NCI-H1048 (cell line): ENCODE measurements at regions not wholly inside any gene's neighbourhood (a gene's known extent, or its start where the extent isn't known, plus 50 kb on each side); places are given as distances from the start of the nearest gene placed in this dataset.

Source experiments
- DNase-seq: peaks from one replicate; lab custom pipeline; 2025; lab: John Stamatoyannopoulos, UW

DNA sequence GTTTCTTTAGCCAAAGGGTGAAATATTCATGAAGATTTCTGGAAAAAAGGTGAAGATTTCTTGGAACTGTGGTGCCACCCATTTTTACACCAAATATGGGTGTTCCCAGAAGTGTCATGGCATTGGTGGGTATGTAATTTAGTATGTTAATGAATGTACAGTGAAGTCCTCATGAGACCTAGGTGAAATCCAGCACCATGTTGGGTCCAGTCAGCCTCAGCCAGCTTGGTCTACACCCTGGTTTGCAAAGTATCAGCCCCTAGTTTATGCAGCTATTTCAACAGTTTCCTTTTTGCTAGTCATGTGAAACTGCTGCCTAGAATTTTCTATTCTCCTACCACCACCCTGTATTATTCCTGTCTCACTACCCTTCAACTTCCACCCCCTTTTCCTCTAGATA is 63.1 kb upstream of the CXADR start:
- DNase-seq, result no peak

DNA sequence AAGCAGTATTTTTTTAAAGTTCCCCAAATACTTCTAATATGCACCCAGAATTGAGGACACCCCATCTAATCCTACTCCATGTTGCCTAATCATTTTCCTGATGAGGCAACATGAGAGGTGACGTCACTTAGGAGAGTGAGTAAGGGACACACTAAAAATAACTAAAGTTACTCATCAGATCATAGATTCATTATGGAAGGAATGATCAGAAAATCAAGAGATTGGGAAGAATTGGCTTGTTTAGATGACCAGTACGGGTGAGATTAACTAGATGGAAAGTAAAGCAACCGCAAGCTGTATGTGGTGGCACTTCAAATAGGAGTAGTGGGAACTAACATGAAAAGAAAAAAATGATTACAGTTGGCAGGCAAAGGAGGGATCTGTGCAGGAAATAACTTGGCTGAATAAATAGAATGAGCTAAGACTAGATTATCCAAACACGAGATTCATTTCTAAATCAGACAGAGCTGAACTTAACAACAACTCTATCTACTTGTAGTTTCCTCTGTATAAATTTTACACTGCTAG is 61.4 kb upstream of the CXADR start:
- no peak for DNase-seq

DNA sequence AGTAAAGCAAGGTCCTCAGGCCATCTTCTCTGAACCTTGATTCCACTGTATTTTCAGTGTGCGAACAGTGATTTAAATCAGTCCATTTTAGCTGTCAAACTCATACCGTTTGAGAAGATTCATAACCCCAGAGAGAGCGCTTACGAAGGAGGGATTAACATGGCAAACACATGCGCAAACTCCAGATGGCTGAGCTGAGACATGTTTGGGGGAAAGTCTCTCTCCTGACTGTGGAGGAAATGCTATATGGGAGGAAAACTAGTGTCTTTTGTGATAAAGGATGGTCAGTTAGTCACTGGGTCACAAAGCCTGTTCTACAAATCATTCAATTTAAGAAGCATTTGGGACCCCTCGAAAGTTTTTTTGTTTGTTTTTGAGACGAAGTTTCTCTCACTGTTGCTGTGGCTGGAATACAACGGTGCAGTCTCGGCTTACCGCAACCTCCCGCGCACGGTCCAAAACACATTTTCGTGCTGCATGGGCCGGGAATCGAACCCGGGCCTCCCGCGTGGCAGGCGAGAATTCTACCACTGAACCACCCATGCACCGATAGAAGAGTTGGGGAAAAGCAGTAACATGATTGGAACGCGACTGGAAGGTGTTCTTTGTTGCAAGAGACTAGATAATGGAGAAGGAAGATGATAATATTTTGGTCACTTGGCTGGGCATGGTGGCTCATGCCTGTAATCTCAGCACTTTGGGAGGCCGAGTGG is 58.4 kb upstream of the CXADR start:
- DNase-seq, result no peak

DNA sequence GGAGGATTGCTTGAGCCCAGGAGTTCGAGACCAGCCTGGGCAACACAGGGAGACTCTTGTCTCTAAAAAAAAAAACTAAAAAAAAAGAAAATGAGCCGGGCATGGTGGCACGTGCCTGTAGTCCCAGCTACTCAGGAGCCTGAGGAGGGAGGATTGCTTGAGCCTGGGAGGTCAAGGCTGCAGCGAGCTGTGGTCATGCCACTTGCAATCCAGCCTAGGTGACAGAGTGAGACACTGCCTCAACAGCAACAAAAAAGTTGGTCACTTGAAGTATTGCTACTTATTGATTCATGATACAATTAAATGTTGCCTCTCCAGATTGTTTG is 57.9 kb upstream of the CXADR start:
- DNase-seq, result no peak

DNA sequence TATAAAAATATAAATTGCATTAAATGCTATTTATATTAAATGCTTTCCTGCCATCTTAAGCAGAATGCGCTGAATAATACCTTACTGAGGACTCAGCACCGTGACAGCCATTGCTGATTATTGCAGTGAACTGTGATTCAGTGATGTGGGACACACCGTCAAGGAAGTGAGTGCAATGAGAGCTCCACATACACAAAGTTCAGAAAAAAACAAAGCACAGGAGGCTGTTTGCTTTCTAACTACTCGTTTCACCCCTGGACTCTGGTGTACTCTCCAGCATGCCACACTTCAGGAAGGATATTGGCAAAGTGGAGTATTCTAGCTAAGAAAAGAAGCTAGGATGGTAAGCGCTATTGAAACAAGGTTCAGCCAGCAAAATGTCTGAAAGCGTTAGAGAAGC is 57.4 kb upstream of the CXADR start:
- DNase-seq, result no peak

DNA sequence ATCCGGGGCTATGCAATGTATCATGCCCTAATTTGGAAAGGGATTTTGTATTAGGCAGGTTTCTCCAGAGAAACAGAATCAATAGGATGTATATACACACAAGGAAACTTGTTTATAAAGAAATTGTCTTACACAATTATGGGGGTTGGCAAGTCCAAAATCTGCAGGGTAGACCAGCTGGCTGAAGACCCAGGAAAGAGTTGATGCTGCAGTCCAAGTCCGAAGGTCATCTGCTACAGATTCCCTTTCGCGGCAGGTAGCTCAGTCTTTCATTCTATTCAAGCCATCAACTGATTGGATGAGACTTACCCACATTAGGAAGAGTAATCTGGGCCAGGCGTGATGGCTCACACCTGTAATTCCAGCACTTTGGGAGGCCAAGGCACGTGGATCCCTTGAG is 54.6 kb upstream of the CXADR start:
- DNase-seq, result no peak

DNA sequence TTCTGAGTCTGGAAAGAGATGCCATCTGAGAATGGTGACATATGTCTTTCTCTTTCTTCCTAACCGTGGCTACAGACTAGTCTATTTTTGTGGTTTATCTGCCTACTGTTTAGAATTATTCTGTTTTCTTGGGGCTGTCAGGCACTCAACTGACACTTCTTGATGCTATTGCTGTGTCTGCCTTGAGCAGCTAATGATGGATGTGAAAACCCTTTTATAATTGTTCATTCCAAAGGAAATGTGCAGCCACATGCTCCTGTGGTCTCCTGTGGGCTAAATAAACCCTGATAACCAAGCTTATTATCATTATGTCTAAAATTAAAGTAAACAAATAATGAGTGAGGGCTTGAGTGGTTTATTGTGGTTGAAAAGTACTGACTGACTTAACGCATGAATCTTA is 52.7 kb upstream of the CXADR start:
- DNase-seq, result no peak

DNA sequence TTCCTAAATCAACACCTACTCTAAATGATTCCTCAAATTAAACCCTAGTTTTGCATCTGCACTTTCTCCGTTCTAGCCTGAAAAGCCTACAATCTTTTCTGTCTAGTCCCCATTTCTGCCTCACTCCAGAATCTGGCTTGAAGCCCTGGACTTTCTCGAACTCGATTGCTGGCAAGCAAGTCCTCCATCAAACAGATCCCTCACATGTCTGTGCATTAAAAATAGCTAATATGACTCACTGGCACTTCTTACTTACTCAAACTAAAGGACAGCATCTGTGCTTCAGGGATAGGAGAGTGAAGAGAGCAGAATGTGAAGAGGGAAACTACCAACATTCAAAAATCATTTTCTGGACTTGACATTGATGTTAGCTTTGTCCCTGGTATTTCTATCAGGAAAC is 51.8 kb upstream of the CXADR start:
- DNase-seq, result no peak

DNA sequence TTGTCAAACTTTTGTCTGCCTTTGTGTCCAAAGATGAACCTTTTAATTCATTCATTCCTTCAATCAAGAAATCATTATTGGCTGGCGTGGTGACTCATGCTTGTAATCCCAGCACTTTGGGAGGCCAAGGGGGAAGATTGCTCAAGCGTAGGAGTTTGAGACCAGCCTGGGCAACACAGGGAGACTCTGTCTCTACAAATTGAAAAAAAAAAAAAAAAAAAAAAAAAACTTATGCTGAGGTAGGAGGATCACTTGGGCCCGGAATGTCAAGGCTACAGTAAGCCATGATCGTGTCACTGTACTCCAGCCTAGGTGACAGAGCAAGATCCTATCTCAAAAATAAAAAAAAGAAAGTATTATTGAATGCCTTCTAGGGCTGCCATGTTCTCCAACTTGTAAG is 51.3 kb upstream of the CXADR start:
- no peak for DNase-seq

DNA sequence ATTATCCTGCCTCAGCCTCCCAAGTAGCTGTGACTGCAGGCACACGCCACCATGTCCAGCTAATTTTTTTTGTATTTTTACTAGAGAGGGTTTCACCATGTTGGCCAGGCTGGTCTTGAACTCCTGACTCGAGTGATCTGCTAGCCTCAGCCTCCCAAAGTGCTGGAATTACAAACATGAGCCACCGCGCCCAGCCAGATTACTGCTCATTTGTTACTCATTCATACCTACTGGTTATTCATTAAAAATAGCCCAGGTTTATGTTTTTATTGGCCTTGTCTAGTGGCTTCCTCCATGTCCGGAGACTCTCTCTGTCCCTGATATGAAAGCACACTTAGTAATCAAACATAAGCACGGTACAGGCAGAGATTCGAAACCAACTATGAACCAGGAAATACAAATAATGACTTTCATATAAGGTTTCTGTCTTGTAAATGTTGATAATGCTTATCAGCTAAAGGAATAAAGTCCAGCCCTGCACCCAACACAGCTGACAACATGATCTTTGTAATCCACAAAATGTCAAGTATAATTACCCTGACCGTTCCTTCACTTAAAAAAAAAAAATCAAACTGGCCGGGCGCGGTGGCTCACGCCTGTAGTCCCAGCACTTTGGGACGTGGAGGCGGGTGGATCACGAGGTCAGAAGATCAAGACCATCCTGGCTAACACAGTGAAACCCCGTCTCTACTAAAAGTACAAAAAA is 50.4 kb upstream of the CXADR start:
- DNase-seq, result no peak
